ENCODE measurements at regions not wholly inside any gene's neighbourhood (a gene's known extent, or its start where the extent isn't known, plus 50 kb on each side); places are given as distances from the start of the nearest gene placed in this dataset.

- TF ChIP-seq EZH2 (IDR thresholded peaks at IDR 0.05; ENCODE audit: low read depth, unreplicated experiment) (no peak), POLR2AphosphoS5 (IDR thresholded peaks at IDR 0.05; ENCODE audit: low read depth) (no peak), CREB1 (CRISPR knock-in tag; IDR thresholded peaks at IDR 0.05; ENCODE audit: low read depth) (no peak), CTCF (conservative IDR thresholded peaks at IDR 0.05; ENCODE audit: low read depth in 2 of 2) (no peak), ZNF114 (CRISPR knock-in tag; IDR thresholded peaks at IDR 0.05) (no peak), JUNB (IDR thresholded peaks at IDR 0.05; ENCODE audit: unreplicated experiment) (no peak), EZH2phosphoT487 (IDR thresholded peaks at IDR 0.05; ENCODE audit: unreplicated experiment) (no peak)
- TF ChIP-seq, protein P1, sequence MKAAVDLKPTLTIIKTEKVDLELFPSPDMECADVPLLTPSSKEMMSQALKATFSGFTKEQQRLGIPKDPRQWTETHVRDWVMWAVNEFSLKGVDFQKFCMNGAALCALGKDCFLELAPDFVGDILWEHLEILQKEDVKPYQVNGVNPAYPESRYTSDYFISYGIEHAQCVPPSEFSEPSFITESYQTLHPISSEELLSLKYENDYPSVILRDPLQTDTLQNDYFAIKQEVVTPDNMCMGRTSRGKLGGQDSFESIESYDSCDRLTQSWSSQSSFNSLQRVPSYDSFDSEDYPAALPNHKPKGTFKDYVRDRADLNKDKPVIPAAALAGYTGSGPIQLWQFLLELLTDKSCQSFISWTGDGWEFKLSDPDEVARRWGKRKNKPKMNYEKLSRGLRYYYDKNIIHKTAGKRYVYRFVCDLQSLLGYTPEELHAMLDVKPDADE (IDR thresholded peaks at IDR 0.05): no peak
- TF ChIP-seq, protein P2, sequence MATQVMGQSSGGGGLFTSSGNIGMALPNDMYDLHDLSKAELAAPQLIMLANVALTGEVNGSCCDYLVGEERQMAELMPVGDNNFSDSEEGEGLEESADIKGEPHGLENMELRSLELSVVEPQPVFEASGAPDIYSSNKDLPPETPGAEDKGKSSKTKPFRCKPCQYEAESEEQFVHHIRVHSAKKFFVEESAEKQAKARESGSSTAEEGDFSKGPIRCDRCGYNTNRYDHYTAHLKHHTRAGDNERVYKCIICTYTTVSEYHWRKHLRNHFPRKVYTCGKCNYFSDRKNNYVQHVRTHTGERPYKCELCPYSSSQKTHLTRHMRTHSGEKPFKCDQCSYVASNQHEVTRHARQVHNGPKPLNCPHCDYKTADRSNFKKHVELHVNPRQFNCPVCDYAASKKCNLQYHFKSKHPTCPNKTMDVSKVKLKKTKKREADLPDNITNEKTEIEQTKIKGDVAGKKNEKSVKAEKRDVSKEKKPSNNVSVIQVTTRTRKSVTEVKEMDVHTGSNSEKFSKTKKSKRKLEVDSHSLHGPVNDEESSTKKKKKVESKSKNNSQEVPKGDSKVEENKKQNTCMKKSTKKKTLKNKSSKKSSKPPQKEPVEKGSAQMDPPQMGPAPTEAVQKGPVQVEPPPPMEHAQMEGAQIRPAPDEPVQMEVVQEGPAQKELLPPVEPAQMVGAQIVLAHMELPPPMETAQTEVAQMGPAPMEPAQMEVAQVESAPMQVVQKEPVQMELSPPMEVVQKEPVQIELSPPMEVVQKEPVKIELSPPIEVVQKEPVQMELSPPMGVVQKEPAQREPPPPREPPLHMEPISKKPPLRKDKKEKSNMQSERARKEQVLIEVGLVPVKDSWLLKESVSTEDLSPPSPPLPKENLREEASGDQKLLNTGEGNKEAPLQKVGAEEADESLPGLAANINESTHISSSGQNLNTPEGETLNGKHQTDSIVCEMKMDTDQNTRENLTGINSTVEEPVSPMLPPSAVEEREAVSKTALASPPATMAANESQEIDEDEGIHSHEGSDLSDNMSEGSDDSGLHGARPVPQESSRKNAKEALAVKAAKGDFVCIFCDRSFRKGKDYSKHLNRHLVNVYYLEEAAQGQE (IDR thresholded peaks at IDR 0.05; ENCODE audit: unreplicated experiment): no peak
Measured at GRCh38 chr21:28334407-28334806, 658.3 kb downstream of the LTN1 start.

Measured in GM23338 (cell line).